NCI-H1105 treated with DMSO at 0.1 percent for 48 hours (cell line): ENCODE measurements at regions not wholly inside any gene's neighbourhood (a gene's known extent, or its start where the extent isn't known, plus 50 kb on each side); places are given as distances from the start of the nearest gene placed in this dataset.

ENCODE experiments used
- DNase-seq: peaks from one replicate; lab custom pipeline; 2025; lab: John Stamatoyannopoulos, UW

- no peak for DNase-seq
Measured at GRCh38 chr6:105850261-105851112, 235.6 kb upstream of the PRDM1 start.

GRCh38 chr6:105849746-105850145 is 236.4 kb upstream of the PRDM1 start:
- no peak for DNase-seq

GRCh38 chr6:105847433-105847832 is 238.7 kb upstream of the PRDM1 start:
- no peak for DNase-seq

- DNase-seq, result no peak
Measured at GRCh38 chr6:105844275-105844883, 241.8 kb upstream of the PRDM1 start.

- DNase-seq, result no peak
Measured at GRCh38 chr6:105839266-105839665, 246.9 kb upstream of the PRDM1 start.

GRCh38 chr6:105838171-105838570 is 248.0 kb upstream of the PRDM1 start:
- DNase-seq, result no peak

- DNase-seq, result no peak
Measured at GRCh38 chr6:105836889-105837288, 249.2 kb upstream of the PRDM1 start.

GRCh38 chr6:105836379-105836778 is 249.8 kb upstream of the PRDM1 start:
- no peak for DNase-seq

GRCh38 chr6:105835373-105835772 is 250.8 kb upstream of the PRDM1 start:
- peak; percentile 17 for DNase-seq

- no peak for DNase-seq
Measured at GRCh38 chr6:105833959-105834947, 251.9 kb upstream of the PRDM1 start.

- no peak for DNase-seq
Measured at GRCh38 chr6:105832313-105832761, 253.8 kb upstream of the PRDM1 start.

- no peak for DNase-seq
Measured at GRCh38 chr6:105831311-105832097, 254.6 kb upstream of the PRDM1 start.

GRCh38 chr6:105825210-105825609 is 260.9 kb upstream of the PRDM1 start:
- DNase-seq, result no peak

GRCh38 chr6:105824732-105825131 is 261.4 kb upstream of the PRDM1 start:
- no peak for DNase-seq

- no peak for DNase-seq
Measured at GRCh38 chr6:105821777-105822176, 264.4 kb upstream of the PRDM1 start.

- no peak for DNase-seq
Measured at GRCh38 chr6:105821027-105821426, 265.1 kb upstream of the PRDM1 start.

- no peak for DNase-seq
Measured at GRCh38 chr6:105819745-105820144, 266.4 kb upstream of the PRDM1 start.

- DNase-seq, result no peak
Measured at GRCh38 chr6:105818505-105818904, 267.6 kb upstream of the PRDM1 start.

- no peak for DNase-seq
Measured at GRCh38 chr6:105817961-105818360, 268.2 kb upstream of the PRDM1 start.

GRCh38 chr6:105817370-105817769 is 268.8 kb upstream of the PRDM1 start:
- peak; percentile 85 for DNase-seq

GRCh38 chr6:105816847-105817246 is 269.3 kb upstream of the PRDM1 start:
- no peak for DNase-seq
